OCI-LY1 (cell line): ENCODE measurements at regions not wholly inside any gene's neighbourhood (a gene's known extent, or its start where the extent isn't known, plus 50 kb on each side); places are given as distances from the start of the nearest gene placed in this dataset.

Experiments
- H2AFZ ChIP-seq: fragments of 200-600 bp; sonication (generic), shearing (Covaris generic); 2 replicates; pipeline ENCODE4 v1.6.0; 2014; ENCODE audit warnings: antibody characterized with exemption, mild to moderate bottlenecking, low read length
- H3F3A ChIP-seq: fragments of 200-600 bp; sonication (generic), shearing (Covaris generic); 2 replicates; pipeline ENCODE4 v1.6.0; 2014; ENCODE audit warnings: mild to moderate bottlenecking, antibody characterized with exemption, low read length, moderate library complexity; ENCODE audit not compliant: insufficient read depth
- H3K27ac ChIP-seq: fragments of 200-600 bp; sonication (generic); 2 replicates; pipeline ENCODE4 v1.5.1; 2014; ENCODE audit warnings: low read length, mixed run types, mild to moderate bottlenecking, low read depth; ENCODE audit not compliant: poor library complexity, severe bottlenecking
- H3K27me3 ChIP-seq: fragments of 200-600 bp; sonication (generic); 2 replicates; pipeline ENCODE4 v1.6.0; 2014; ENCODE audit warnings: antibody characterized with exemption, mild to moderate bottlenecking, low read length, moderate library complexity; ENCODE audit not compliant: insufficient read depth
- H3K36me3 ChIP-seq: fragments of 200-600 bp; sonication (generic); 2 replicates; pipeline ENCODE4 v1.6.1; 2014; ENCODE audit warnings: mild to moderate bottlenecking, antibody characterized with exemption, low read length, moderate library complexity, mixed read lengths; ENCODE audit not compliant: insufficient read depth
- H3K4me1 ChIP-seq: fragments of 200-600 bp; sonication (generic); 2 replicates; pipeline ENCODE4 v1.5.1; 2014; ENCODE audit warnings: mild to moderate bottlenecking, low read length, moderate library complexity; ENCODE audit not compliant: insufficient read depth, severe bottlenecking
- H3K4me2 ChIP-seq: fragments of 200-600 bp; sonication (generic), shearing (Covaris generic); 2 replicates; pipeline ENCODE4 v1.6.1; 2014; ENCODE audit warnings: low read length
- H3K4me3 ChIP-seq: fragments of 200-600 bp; sonication (generic); 2 replicates; pipeline ENCODE4 v1.5.1; 2014; ENCODE audit warnings: low read length, low read depth, mild to moderate bottlenecking, mixed read lengths; ENCODE audit not compliant: poor library complexity, severe bottlenecking
- H3K79me2 ChIP-seq: fragments of 200-600 bp; shearing (Covaris generic); 2 replicates; pipeline ENCODE4 v1.6.1; 2016; ENCODE audit warnings: mixed run types, low read length, mixed read lengths; ENCODE audit not compliant: insufficient read depth
- H3K9ac ChIP-seq: fragments of 200-600 bp; sonication (generic), shearing (Covaris generic); 2 replicates; pipeline ENCODE4 v1.6.1; 2014; ENCODE audit warnings: mild to moderate bottlenecking, low read length, mixed read lengths
- H3K9me2 ChIP-seq: fragments of 200-600 bp; sonication (generic), shearing (Covaris generic); 2 replicates; pipeline ENCODE4 v1.6.1; 2014; ENCODE audit warnings: low read depth, mild to moderate bottlenecking, low read length, mixed read lengths
- H3K9me3 ChIP-seq: fragments of 200-600 bp; shearing (Covaris generic); 2 replicates; pipeline ENCODE4 v1.6.1; 2014; ENCODE audit warnings: low read length, mixed read lengths
- H4K20me1 ChIP-seq: fragments of 200-600 bp; sonication (generic), shearing (Covaris generic); 2 replicates; pipeline ENCODE4 v1.6.0; 2016; ENCODE audit warnings: mild to moderate bottlenecking, low read length; ENCODE audit not compliant: insufficient read depth
- CTCF ChIP-seq: fragments of 200-600 bp; sonication (generic), shearing (Covaris generic); IDR thresholded peaks from 2 replicates; pipeline ENCODE4 v1.5.1; 2017; ENCODE audit warnings: mild to moderate bottlenecking, antibody characterized with exemption, low read length, moderate library complexity, mixed read lengths
- EZH2 ChIP-seq: fragments of 200-600 bp; sonication (generic), shearing (Covaris generic); IDR thresholded peaks from 2 replicates; pipeline ENCODE4 v1.8.0; 2017; ENCODE audit warnings: borderline replicate concordance, mixed run types, mild to moderate bottlenecking, antibody characterized with exemption, low read length, moderate library complexity, mixed read lengths

- H2AFZ ChIP-seq: no peak overlapping the region
These were observed 60.1 kb upstream of the ITGA1 start for GRCh38 chr5:52727576-52727975.

GRCh38 chr5:52728224-52728623 is 59.5 kb upstream of the ITGA1 start:
- Histone ChIP-seq H3K4me2 (no peak overlapping the region), H4K20me1 (no peaks in the 10 kb centered on the region), H3K9ac (no peak overlapping the region), H3K27ac (no peak overlapping the region), H3K4me1 (no peaks in the 10 kb centered on the region), H3K9me2 (no peaks in the 10 kb centered on the region), H2AFZ (no peak overlapping the region), H3K36me3 (no peaks in the 10 kb centered on the region), H3F3A (no peaks in the 10 kb centered on the region), H3K79me2 (no peaks in the 10 kb centered on the region), H3K9me3 (no peaks in the 10 kb centered on the region), H3K27me3 (no peaks in the 10 kb centered on the region), H3K4me3 (no peak overlapping the region)
- no peak for TF ChIP-seq CTCF
- no peak for TF ChIP-seq EZH2

More at GRCh38 chr5:52727576-52727975, 60.1 kb upstream of the ITGA1 start:
- Histone ChIP-seq H3K27me3 (no peaks in the 10 kb centered on the region), H3K4me2 (no peak overlapping the region), H3K9me3 (no peaks in the 10 kb centered on the region), H3F3A (no peaks in the 10 kb centered on the region), H3K9ac (no peak overlapping the region), H3K36me3 (no peaks in the 10 kb centered on the region), H3K79me2 (no peaks in the 10 kb centered on the region), H3K4me1 (no peaks in the 10 kb centered on the region), H3K9me2 (no peaks in the 10 kb centered on the region), H3K27ac (no peak overlapping the region), H4K20me1 (no peaks in the 10 kb centered on the region), H3K4me3 (no peak overlapping the region)
- TF ChIP-seq CTCF: no peak
- TF ChIP-seq EZH2: no peak

GRCh38 chr5:52728686-52729085 is 59.0 kb upstream of the ITGA1 start:
- Histone ChIP-seq H2AFZ (no peak overlapping the region), H4K20me1 (no peaks in the 10 kb centered on the region), H3K9me2 (no peaks in the 10 kb centered on the region), H3K79me2 (no peaks in the 10 kb centered on the region), H3K4me2 (no peak overlapping the region), H3K27ac (no peak overlapping the region), H3K9ac (no peak overlapping the region), H3K9me3 (no peaks in the 10 kb centered on the region), H3K36me3 (no peaks in the 10 kb centered on the region), H3K4me3 (no peak overlapping the region), H3K27me3 (no peaks in the 10 kb centered on the region), H3K4me1 (no peaks in the 10 kb centered on the region), H3F3A (no peaks in the 10 kb centered on the region)
- TF ChIP-seq EZH2: no peak
- TF ChIP-seq CTCF: no peak
